Stimulated activated CD8-positive, alpha-beta memory T cell treated with anti-CD3 and anti-CD28 coated beads, Interleukin-12 subunit alpha, Interleukin-12 subunit beta, amount 100 ng/mL, for 24 hours (primary cell): ENCODE measurements at regions not wholly inside any gene's neighbourhood (a gene's known extent, or its start where the extent isn't known, plus 50 kb on each side); places are given as distances from the start of the nearest gene placed in this dataset.

Source experiments
- DNase-seq: peaks from one replicate; pipeline ENCODE4 v3.0.0-alpha.2; 2020; ENCODE audit errors: extremely low read depth

- no peak for DNase-seq
Measured at GRCh38 chr10:130430852-130431704, 294.9 kb downstream of the GLRX3 start.

GRCh38 chr10:130432271-130432670 lies 296.1 kb downstream of the GLRX3 start:
- no peak for DNase-seq

- DNase-seq, result no peak
Measured at GRCh38 chr10:130432850-130433249, 296.7 kb downstream of the GLRX3 start.

GRCh38 chr10:130434446-130435385 lies 298.5 kb downstream of the GLRX3 start:
- DNase-seq, result no peak

- no peak for DNase-seq
Measured at GRCh38 chr10:130435961-130436360, 299.8 kb downstream of the GLRX3 start.

- no peak for DNase-seq
Measured at GRCh38 chr10:130438861-130439260, 302.7 kb downstream of the GLRX3 start.

DNA sequence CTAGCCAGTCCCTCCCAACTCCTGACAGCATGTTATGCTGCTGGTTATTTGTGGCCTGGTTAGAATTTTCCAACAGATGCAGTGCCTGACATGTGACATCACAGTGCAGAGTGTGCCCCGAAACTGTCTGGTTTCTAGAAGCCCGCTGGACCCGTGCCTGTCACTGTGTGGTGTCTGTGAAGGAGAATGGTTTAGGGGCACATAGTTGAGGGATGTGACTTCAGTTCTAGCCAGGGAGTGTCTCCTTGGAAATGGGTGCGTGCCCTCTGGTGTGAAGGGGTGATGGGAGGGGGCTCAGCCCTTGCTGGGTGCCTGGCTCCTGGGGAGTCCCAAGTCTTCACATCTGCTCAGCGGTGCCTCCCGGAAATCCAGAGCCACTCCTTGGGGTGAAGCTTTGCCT lies 303.6 kb downstream of the GLRX3 start:
- no peak for DNase-seq

DNA sequence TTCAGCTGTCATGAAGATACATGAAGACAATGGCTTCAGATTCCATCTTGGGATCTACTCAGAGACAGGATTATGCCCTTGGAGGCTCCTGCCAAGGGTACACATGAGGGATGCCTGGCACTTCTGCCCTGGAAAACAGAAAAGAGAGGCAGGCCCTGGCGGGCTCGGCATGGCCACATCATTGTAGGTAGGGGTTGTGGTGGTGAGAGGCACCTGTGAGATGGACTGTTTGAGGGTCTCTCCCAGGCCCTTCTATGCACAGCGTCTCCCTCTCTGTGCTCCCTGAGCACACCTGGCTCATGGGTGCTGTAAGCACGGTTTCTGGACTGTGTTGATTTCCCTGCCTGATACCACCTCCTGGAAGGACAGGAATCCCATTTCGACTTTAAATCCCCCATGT lies 304.3 kb downstream of the GLRX3 start:
- DNase-seq, result no peak

GRCh38 chr10:130440971-130441370 lies 304.8 kb downstream of the GLRX3 start:
- no peak for DNase-seq

- no peak for DNase-seq
Measured at GRCh38 chr10:130443066-130443465, 306.9 kb downstream of the GLRX3 start.

- DNase-seq, result no peak
Measured at GRCh38 chr10:130453036-130453720, 317.0 kb downstream of the GLRX3 start.

DNA sequence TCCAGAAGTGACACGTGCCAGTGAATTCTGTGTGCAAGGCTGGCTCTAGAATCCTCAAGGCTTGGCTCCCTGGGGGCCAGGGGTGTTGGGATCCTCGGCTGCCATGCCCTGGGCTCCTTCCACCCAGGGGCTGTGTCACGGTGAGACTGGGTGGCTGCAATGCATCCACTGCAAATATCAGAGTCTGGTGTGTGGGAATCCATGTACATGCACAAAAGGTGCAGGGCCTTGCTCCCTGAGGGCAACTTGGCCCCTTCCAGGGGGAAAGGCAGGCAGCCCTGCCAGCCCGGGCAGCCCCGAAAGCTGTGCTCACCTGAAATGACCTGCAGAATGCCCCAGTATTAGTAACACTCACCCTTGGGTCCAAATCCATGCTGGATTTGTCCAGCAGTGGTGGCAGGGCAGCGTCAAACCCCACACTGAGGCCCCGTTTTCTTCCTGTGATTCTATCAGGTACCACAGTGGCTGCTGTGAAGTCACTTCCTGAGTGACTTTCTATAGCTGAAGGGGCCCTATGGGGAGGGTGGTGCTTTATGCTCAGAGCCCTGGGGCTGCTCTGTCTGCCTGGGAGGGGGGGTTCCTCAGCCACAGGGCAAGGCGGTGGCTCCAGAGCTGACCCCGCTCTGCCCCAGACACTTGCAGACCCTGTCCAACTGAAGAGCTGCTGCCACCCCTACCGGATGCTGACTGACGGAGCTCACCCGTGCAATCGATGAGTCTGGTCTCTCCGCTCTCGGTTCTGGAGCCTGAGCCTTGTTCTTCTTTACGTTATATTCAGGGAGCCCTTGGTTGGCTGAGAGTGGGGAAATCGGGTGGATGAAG lies 317.7 kb downstream of the GLRX3 start:
- DNase-seq, result no peak

DNA sequence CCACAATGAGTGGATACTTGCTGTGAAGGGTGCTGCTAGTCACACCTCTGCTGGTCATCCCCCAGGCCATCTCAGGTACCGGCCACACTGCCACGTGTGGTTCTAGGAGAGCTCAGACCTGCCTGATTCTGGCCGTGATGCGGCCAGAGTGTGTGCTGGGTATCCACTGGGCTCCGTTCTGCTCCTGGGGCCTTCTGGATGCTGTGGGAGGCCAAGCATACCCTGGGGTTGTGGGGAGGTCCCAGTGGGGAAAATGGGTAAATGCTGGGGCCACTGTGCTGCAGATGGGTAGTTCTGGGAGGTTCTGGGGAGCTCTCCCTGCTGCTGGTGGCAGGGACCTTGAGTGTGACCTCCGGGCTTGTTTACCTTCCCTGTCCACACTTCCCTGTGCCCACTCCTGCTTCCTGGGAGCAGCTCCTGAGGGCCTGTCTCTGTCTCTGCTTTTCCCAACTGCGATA lies 318.4 kb downstream of the GLRX3 start:
- no peak for DNase-seq

- no peak for DNase-seq
Measured at GRCh38 chr10:130455111-130455695, 319.0 kb downstream of the GLRX3 start.

- no peak for DNase-seq
Measured at GRCh38 chr10:130455791-130456190, 319.6 kb downstream of the GLRX3 start.

DNA sequence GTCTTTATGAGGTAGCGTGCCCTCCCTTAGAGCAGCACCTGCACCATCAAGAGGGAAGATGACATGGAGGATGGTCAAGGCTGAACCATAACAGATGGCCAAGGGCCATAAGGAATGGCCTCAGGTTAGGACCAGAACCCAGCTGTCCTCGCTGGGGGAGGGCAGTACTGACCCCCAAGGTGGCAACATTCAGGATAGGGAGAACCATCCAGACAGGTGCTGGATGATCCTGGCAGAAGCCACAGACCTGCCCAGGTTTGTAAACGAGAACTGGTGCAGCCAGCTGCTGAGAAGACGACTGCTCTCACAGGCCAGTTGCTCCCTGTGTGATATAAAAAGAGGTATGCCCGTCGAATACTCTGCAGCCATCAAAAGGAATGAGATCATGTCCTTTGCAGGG lies 320.4 kb downstream of the GLRX3 start:
- DNase-seq, result no peak

GRCh38 chr10:130458509-130458908 lies 322.3 kb downstream of the GLRX3 start:
- no peak for DNase-seq

GRCh38 chr10:130459011-130459410 lies 322.8 kb downstream of the GLRX3 start:
- DNase-seq, result no peak

GRCh38 chr10:130459851-130460490 lies 323.8 kb downstream of the GLRX3 start:
- DNase-seq, result no peak

DNA sequence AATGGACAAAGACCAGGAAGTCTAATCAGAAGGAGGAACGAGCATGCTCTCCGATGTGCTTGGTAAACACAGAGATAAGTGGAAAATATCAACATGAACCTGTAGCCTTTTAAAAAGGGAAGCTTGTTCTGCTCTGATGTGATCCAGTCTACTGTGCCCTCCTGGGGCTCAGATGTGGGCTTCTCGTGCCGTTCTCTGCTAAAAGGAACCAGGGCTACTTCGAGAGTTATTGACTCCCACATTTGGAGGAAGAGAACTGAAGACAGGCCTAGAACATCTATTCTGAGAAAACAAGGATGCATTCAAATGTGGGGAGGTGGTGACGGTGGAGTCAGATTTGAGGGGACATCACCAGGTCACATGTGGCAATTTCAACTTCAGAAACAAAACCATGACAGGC lies 325.4 kb downstream of the GLRX3 start:
- no peak for DNase-seq
